Activated CD8-positive, alpha-beta memory T cell treated with anti-CD3 and anti-CD28 coated beads for 24 hours (primary cell): ENCODE measurements at regions not wholly inside any gene's neighbourhood (a gene's known extent, or its start where the extent isn't known, plus 50 kb on each side); places are given as distances from the start of the nearest gene placed in this dataset.

ENCODE experiments used
- DNase-seq: peaks from one replicate; pipeline ENCODE4 v3.0.0-alpha.2; 2020

DNA sequence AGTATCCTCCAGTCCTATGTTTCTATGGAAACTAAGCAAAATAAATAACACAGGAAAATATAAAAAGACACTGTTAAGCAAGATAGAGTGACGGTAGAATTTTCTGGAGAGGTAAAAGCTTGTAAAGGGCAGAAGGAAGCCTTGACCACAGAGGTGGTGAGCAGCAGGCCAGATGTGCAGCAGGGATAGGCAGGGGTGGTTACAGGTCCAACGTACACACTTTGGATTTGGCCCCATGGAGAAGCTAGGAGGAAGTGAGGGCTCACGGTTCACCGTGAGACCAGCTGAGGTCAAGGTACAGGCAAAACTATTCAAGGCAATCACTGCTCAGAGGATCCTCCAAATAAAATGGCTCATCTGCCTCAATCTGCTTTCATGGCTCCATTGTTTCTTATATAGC is 242.8 kb downstream of the B3GLCT start:
- no peak for DNase-seq

GRCh38 chr13:31444266-31444856 is 244.6 kb downstream of the B3GLCT start:
- no peak for DNase-seq

DNA sequence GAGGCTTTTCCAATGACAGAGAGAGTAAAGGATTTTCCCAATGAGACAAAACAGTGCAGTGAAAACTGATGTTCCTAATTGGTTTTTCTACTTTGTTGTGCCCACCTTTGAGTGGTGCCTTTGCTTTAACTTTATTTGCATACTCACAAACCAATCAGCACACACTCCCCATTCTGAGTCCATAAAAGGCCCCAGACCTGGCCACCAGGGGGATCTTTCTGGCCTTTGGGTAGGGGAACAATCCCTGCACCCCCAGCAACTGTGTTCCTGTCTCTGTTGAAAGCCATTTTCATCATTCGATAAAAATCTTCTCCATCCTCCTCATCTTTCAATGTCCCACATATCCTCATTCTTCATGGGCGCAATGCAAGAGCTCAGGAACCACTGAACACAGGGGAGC is 252.8 kb downstream of the B3GLCT start:
- no peak for DNase-seq

GRCh38 chr13:31455581-31455980 is 255.8 kb downstream of the B3GLCT start:
- DNase-seq = no peak

GRCh38 chr13:31456056-31456455 is 256.3 kb downstream of the B3GLCT start:
- no peak for DNase-seq

- DNase-seq = no peak
Observed at GRCh38 chr13:31460061-31460460, 260.3 kb downstream of the B3GLCT start.

GRCh38 chr13:31461923-31462322 is 262.1 kb downstream of the B3GLCT start:
- DNase-seq = no peak

GRCh38 chr13:31462766-31463165 is 263.0 kb downstream of the B3GLCT start:
- no peak for DNase-seq

GRCh38 chr13:31468114-31468902 is 268.5 kb downstream of the B3GLCT start:
- DNase-seq = no peak

DNA sequence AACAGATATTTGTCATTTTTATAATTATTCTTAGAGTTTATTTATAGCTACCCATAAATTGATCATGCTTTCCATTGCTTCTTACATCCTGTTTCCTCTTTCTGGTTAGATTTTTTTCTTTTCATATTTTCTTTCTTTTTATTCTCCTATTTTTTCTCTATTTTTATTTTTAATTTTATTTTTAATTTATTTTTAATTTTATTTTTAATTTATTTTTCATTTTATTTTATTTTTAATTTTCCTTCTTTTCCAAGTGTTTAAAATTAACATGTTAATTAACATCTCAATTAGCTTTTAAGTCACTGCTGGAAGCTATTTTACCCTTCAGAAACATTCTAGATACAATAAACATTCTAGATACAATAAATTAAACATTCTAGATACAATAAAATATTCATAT is 269.6 kb downstream of the B3GLCT start:
- DNase-seq = no peak

DNA sequence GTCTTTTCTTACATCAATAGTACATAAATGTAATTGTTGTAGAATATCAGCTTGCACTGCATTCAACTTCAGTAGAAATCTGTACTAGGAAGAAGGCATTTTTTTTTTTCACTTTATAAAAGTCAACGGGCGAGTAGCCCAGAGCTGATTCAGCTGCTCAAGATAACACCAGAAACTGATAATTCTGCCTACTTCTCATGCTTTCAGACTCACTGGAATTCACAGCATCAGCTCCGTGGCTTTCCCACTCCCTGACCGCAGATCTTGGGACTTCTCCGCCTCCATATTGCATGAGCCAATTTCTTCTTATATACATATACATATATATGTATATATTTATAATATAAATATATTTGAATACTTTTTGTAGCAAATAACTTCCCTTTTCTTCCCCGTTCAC is 263.1 kb upstream of the RXFP2 start:
- no peak for DNase-seq

DNA sequence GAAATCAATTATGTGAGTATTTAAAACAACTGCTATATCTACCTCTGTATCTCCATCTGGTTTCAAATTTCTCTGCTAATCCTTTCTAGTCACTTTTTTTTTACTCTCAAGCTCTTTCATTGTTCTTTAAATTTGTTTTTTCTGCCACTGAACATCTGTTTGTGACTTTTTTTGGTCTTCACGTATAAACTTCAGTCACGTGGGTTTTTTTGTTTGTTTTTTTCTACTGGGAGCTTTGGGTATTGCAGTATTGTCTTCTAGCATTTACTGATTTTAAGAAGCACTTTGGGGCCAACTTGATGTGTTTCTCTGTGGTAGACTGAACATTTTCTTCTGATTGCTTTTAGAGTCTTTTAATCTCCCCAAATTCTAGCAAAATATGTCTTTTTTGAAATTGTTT is 262.6 kb upstream of the RXFP2 start:
- DNase-seq = no peak

- DNase-seq = no peak
Observed at GRCh38 chr13:31477961-31478360, 261.4 kb upstream of the RXFP2 start.

DNA sequence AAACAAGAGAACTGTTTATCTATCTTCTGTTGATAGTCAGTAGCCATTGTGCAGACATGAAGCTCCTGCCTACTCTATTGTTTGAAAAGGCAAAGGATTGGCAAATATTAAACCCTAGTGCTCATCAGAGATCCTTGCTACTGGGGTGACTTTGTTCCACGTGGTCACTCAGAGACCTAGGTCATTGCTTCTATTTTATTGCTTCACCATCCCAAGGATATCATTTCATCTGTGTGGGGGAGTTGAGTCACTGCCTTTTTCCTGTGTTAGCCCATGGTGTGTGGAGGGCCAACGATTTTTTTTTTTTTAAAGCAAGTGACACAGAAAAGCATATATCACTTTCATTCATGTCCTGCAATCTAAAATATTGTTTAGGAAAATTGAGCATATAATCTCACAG is 254.1 kb upstream of the RXFP2 start:
- DNase-seq = no peak

DNA sequence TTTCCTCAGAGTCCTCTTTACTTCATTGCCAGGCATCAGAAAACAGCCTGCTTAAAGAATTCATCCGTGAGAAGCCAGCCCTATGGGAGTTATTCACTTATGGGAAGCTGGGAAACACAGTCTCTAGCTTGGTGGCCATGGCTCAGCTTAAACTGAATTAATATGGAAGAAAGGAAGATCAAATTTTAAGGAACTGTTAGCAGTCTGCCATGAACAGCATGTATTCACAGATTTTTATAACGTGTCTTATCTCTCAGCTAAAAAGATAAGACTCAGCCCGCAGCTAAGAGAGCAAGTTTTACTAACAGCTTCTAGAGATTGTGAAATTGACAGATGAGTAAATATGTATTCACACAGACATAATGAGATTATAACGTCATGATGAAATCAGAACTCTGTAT is 253.7 kb upstream of the RXFP2 start:
- DNase-seq = no peak

DNA sequence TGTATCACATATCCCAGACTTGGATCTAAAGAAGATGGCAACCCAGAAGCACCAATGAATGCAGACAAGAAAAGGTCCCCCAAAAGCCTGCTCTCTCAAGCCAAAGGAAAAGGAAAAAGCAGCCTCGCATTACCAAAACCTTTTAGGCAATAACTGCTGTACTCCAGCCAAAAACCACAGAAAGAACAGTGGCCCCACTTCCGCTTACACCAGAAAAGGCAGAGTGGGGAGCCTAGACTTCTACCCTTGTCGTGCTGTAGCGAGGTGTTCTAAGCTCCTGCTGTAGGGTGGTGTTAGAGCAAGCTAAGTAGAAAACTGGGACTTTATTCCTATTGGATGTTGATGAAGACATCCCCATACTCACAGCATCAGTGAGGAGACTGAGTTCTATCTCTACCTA is 244.0 kb upstream of the RXFP2 start:
- no peak for DNase-seq

DNA sequence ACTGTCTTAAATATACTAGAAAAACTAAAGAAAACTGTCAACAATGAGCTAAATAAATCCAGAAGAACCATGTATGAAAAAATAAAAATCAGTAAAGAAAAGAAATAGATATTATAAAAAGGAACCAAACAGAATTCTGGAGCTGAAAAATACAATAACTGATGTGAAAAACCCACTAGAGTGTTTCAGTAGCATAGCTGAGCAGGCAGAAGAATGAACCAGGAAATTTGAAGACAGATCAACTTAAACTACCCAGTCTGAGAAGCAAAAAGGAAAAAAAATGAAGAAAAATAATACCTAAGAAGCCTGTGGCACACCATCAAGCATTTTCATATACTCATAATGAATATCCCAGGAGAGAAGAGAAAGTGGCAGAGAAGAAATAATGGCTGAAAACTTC is 240.1 kb upstream of the RXFP2 start:
- no peak for DNase-seq

DNA sequence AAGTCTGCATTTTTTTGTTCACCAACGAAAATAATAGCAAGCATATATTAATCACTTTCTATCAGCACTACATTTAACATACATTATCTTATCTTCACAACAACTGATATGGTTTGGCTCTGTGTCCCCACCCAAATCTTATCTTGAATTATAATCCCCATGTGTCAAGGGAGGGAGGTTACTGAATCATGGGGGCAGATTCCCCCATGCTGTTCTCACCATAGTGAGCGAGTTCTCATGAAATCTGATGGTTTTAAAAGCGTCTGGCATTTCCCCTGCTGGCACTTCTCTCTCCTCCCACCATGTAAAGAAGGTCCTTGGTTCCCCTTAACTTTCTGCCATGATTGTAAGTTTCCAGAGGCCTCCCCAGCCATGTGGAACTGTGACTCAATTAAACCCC is 235.7 kb upstream of the RXFP2 start:
- no peak for DNase-seq

GRCh38 chr13:31504918-31505317 is 234.4 kb upstream of the RXFP2 start:
- no peak for DNase-seq

- DNase-seq = no peak
Observed at GRCh38 chr13:31512331-31512730, 227.0 kb upstream of the RXFP2 start.

DNA sequence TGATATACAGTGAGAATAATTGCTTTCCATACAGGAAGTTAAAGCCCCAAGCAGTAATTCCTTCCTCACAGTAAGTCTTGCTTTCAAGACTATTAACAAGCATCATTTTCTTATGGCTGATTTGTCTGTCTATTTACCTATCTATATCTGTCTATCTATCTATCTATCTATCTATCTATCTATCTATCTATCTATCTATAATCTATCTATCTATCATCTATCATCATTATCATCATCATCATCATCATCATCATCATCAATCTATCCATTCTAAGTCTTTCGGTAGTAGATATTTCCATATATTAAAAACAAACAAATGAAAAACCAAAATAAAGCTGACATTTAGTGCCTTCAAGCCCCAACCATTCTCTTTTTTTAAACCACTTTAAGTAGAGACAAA is 224.4 kb upstream of the RXFP2 start:
- DNase-seq = no peak

- no peak for DNase-seq
Observed at GRCh38 chr13:31515427-31515826, 223.9 kb upstream of the RXFP2 start.

DNA sequence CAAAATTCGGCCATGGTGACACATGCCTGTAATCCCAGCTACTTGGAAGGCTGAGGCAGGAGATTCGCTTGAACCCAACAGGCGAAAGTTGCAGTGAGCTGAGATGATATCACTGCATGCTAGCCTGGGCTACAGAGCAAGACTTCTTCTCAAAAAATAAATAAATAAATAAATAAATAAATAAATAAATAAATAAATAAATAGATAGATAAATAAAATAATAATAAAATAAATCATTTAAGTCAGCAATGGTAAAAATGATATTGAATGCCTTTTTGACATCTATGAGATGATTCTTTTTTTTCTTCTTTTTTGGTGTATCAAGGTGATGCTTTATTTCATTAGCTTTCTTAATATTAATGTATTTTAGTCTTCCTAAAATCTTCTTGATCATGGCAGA is 221.7 kb upstream of the RXFP2 start:
- DNase-seq = no peak

GRCh38 chr13:31518645-31519044 is 220.7 kb upstream of the RXFP2 start:
- DNase-seq = no peak

- no peak for DNase-seq
Observed at GRCh38 chr13:31521435-31521834, 217.9 kb upstream of the RXFP2 start.
